ENCODE measurements at regions not wholly inside any gene's neighbourhood (a gene's known extent, or its start where the extent isn't known, plus 50 kb on each side); places are given as distances from the start of the nearest gene placed in this dataset.

GRCh38 chr18:54465502-54465901, 107.8 kb downstream of the C18orf54 start:
- H4K8ac ChIP-seq (ENCODE audit: low read depth in 2 of 2, low read length in 2 of 2), result no peak overlapping the region
- ATAC-seq (ENCODE audit: low read depth), result no peak
- H3K79me1 ChIP-seq (ENCODE audit: low read depth in 1 of 2, low read length in 2 of 2), result no peaks in the 10 kb centered on the region
- no peaks in the 10 kb centered on the region; the same call in 1 of the 2 replicates for H3K27me3 ChIP-seq (ENCODE audit: control insufficient read depth, insufficient read depth, low read length)
- dilution Hi-C loops (cut with HindIII; ENCODE audit: low sequenced_read_pairs, unreplicated experiment), result no loop called here
- no peak overlapping the region for H3K56ac ChIP-seq (ENCODE audit: extremely low read depth, insufficient read depth, low read length)
- no peak overlapping the region for H4K91ac ChIP-seq (ENCODE audit: insufficient read depth, low read depth, low read length)
- no peak overlapping the region for H4K5ac ChIP-seq (ENCODE audit: low read depth, low read length)
- H3K36me3 ChIP-seq (ENCODE audit: control insufficient read depth, insufficient read depth, low read length), result no peaks in the 10 kb centered on the region
- no peak overlapping the region for H2AFZ ChIP-seq (replicated peaks; ENCODE audit: low read length, poor library complexity)
- H3K18ac ChIP-seq (ENCODE audit: low read depth, low read length), result no peak overlapping the region
- no peak overlapping the region for H2BK5ac ChIP-seq (ENCODE audit: low read depth, low read length, poor library complexity, severe bottlenecking)
- H2BK20ac ChIP-seq (ENCODE audit: low read depth, low read length), result no peak overlapping the region
- no peak overlapping the region for H2AK9ac ChIP-seq (replicated peaks; ENCODE audit: low read depth, low read length, poor library complexity)
- H2BK15ac ChIP-seq (ENCODE audit: low read depth, low read length), result no peak overlapping the region
- no peak overlapping the region for H3K4me3 ChIP-seq (ENCODE audit: insufficient read depth, low read depth, low read length)
- no peak overlapping the region for H3K4ac ChIP-seq (ENCODE audit: low read depth, low read length)
- ChIA-PET POLR2A (ENCODE audit: unreplicated experiment) (no interaction called here), CTCF (no interaction called here)
- no CpG with 5 or more reads among the region's 2 CpGs for WGBS, 2 experiments (ENCODE audit: extremely low coverage in 2 of 2, insufficient read length in 1 of 2)
- H3K4me2 ChIP-seq (ENCODE audit: low read depth, low read length), result no peak overlapping the region
- H3K9me1 ChIP-seq (ENCODE audit: insufficient read depth, low read length), result no peaks in the 10 kb centered on the region
- no peaks in the 10 kb centered on the region for H3K4me1 ChIP-seq (ENCODE audit: control insufficient read depth, insufficient read depth, low read length)
- no peak overlapping the region for H3K9ac ChIP-seq (ENCODE audit: low read depth, low read length)
- no peak overlapping the region for H2AK5ac ChIP-seq (ENCODE audit: low read depth, low read length)
- H3K9me3 ChIP-seq (ENCODE audit: control insufficient read depth, insufficient read depth, low read length), result no peaks in the 10 kb centered on the region
- TF ChIP-seq SMC3 (IDR thresholded peaks at IDR 0.05; ENCODE audit: low read depth, low read length) (no peak), CTCF (conservative IDR thresholded peaks at IDR 0.05; ENCODE audit: low read depth, low read length) (no peak), RFX5 (IDR thresholded peaks at IDR 0.05; ENCODE audit: low read depth, low read length) (no peak), RAD21 (IDR thresholded peaks at IDR 0.05; ENCODE audit: low read length) (no peak), POLR2A (IDR thresholded peaks at IDR 0.05; ENCODE audit: low read depth, low read length) (no peak), USF2 (IDR thresholded peaks at IDR 0.05; ENCODE audit: low read depth, low read length) (no peak), BHLHE40 (IDR thresholded peaks at IDR 0.05; ENCODE audit: low read depth, low read length) (no peak), FOS (IDR thresholded peaks at IDR 0.05; ENCODE audit: low read depth, low read length) (no peak), CEBPB (IDR thresholded peaks at IDR 0.05; ENCODE audit: low read depth, low read length) (no peak), NFE2L2 (IDR thresholded peaks at IDR 0.05; ENCODE audit: low read depth, low read length) (no peak)
- H3K23ac ChIP-seq (ENCODE audit: low read depth, low read length), result no peak overlapping the region
- H4K20me1 ChIP-seq (ENCODE audit: insufficient read depth, low read length), result no peaks in the 10 kb centered on the region
- in situ Hi-C loops (cut with MboI; ENCODE audit: low sequenced_read_pairs), result loop anchor here (25.0 kb wide), 1 partner anchor 522 kb away; no protein-coding TSS in a partner anchor
- no peak overlapping the region for H3K27ac ChIP-seq (ENCODE audit: insufficient read depth, low read length)
- no TSS peak for BruUV-seq (replicated peaks)
- no peak overlapping the region for H2BK120ac ChIP-seq (ENCODE audit: low read depth, low read length)
- DNase-seq, result no peak
- intact Hi-C loops (cut with micrococcal nuclease), result no loop called here
- H3K14ac ChIP-seq (replicated peaks; ENCODE audit: low read depth, low read length), result no peak overlapping the region
